Spleen (tissue), 11 donors: ENCODE measurements at regions not wholly inside any gene's neighbourhood (a gene's known extent, or its start where the extent isn't known, plus 50 kb on each side); places are given as distances from the start of the nearest gene placed in this dataset.

Experiments
- DNase-seq: peaks from one replicate; pipeline ENCODE4 v3.0.0-alpha.2; 2020
- H3K27ac ChIP-seq, 8 donors: fragments of 200-600 bp; sonication (generic) in 7 of 8; 1 replicate in 4 of 8; 2 replicates in 4 of 8; pipeline versions ENCODE4 v1.5.0 to v1.8.0; 2016 to 2021; ENCODE audit warnings: inconsistent platforms in 4 of 8, mild to moderate bottlenecking in 4 of 8, moderate library complexity in 1 of 8
- H3K27me3 ChIP-seq, 7 donors: fragments of 200-600 bp; sonication (generic) in 6 of 7; replicated peaks in 1 of 7; 1 replicate in 4 of 7; 2 replicates in 3 of 7; pipeline versions ENCODE4 v1.5.0 to v1.8.0; 2016 to 2021; ENCODE audit warnings: inconsistent platforms in 3 of 7, mild to moderate bottlenecking in 1 of 7
- H3K36me3 ChIP-seq, 6 donors: fragments of 200-600 bp; sonication (generic) in 5 of 6; 1 replicate in 4 of 6; 2 replicates in 2 of 6; pipeline versions ENCODE4 v1.5.0 to v1.8.0; 2016 to 2021; ENCODE audit warnings: inconsistent platforms in 2 of 6
- H3K4me1 ChIP-seq, 6 donors: fragments of 200-600 bp; sonication (generic) in 5 of 6; 1 replicate in 3 of 6; 2 replicates in 3 of 6; pipeline versions ENCODE4 v1.5.0 to v1.8.0; 2016 to 2021; ENCODE audit warnings: inconsistent platforms in 3 of 6
- H3K4me3 ChIP-seq, 8 donors: fragments of 200-600 bp; sonication (generic) in 7 of 8; 1 replicate in 4 of 8; 2 replicates in 4 of 8; pipeline versions ENCODE4 v1.5.0 to v1.8.0; 2016 to 2021; ENCODE audit warnings: inconsistent platforms in 4 of 8, mild to moderate bottlenecking in 4 of 8, moderate library complexity in 2 of 8
- H3K9me3 ChIP-seq, 8 donors: fragments of 200-600 bp; sonication (generic) in 7 of 8; 1 replicate in 4 of 8; 2 replicates in 4 of 8; pipeline versions ENCODE4 v1.5.0 to v1.8.0; 2016 to 2021; ENCODE audit warnings: inconsistent platforms in 4 of 8
- POLR2A ChIP-seq, 3 donors: fragments of 450-650 bp; IDR thresholded peaks; one replicate each; pipeline ENCODE4 v1.5.1; 2017; ENCODE audit warnings: antibody characterized with exemption in 3 of 3, mild to moderate bottlenecking in 1 of 3
- POLR2AphosphoS5 ChIP-seq, 3 donors: sonication (generic); formaldehyde crosslinking; IDR thresholded peaks; one replicate each; pipeline ENCODE4 v1.5.1; 2017; ENCODE audit warnings: antibody characterized with exemption in 3 of 3
- WGBS, 5 donors: extraction: QIAGEN DNeasy Blood & Tissue Kit in 3 of 5; methylation state at CpG; one replicate each; pipeline versions ENCODE4 v1.1.5 to v1.1.7; 2013 to 2018; 5-methylcytosine and 5-hydroxymethylcytosine counted together
- intact Hi-C: fragments of 100-400 bp; cut with DNase I; formaldehyde crosslinking; loops from one replicate; pipeline ENCODE4 v1.15.0; 2023; ENCODE audit warnings: low total_unique reads
- TF ChIP-seq, protein P1 (sequence below), 11 experiments: fragments of 200-600 bp in 7 of 11; fragments of 450-650 bp in 4 of 11; sonication (generic) in 4 of 11; IDR thresholded peaks in 8 of 11; conservative IDR thresholded peaks in 3 of 11; 1 replicate in 7 of 11; 2 replicates in 4 of 11; pipeline versions ENCODE4 v1.4.0 to v1.8.0; 2016 to 2021; ENCODE audit warnings: antibody characterized with exemption in 11 of 11, inconsistent platforms in 4 of 11, mild to moderate bottlenecking in 1 of 11
- donor health status: healthy with polysubstance abuse.
- donor health status: DM: no; HTN: no; CAD: no; lungs with moderate emphysema.
- donor health status: DM: no; HTN: no; CAD: no.
- donor health status: Bipolar disorder and iron deficiency.
- donor health status: healthy.
- donor health status: DM: no; HTN: no; CAD: no.
- donor health status: DM: yes; HTN: yes; CAD: no.

- DNase-seq, result no peak
- 84 to 91% (median 85%) methylated on average over 6 of the region's 6 CpGs for WGBS, 5 donors
- no peak for TF ChIP-seq POLR2A (IDR thresholded peaks at IDR 0.05)
- TF ChIP-seq, protein P1, sequence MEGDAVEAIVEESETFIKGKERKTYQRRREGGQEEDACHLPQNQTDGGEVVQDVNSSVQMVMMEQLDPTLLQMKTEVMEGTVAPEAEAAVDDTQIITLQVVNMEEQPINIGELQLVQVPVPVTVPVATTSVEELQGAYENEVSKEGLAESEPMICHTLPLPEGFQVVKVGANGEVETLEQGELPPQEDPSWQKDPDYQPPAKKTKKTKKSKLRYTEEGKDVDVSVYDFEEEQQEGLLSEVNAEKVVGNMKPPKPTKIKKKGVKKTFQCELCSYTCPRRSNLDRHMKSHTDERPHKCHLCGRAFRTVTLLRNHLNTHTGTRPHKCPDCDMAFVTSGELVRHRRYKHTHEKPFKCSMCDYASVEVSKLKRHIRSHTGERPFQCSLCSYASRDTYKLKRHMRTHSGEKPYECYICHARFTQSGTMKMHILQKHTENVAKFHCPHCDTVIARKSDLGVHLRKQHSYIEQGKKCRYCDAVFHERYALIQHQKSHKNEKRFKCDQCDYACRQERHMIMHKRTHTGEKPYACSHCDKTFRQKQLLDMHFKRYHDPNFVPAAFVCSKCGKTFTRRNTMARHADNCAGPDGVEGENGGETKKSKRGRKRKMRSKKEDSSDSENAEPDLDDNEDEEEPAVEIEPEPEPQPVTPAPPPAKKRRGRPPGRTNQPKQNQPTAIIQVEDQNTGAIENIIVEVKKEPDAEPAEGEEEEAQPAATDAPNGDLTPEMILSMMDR (IDR thresholded peaks at IDR 0.05 in 8 of 11, conservative IDR thresholded peaks at IDR 0.05 in 3 of 11), result no peak
- Histone ChIP-seq H3K27me3 (no peaks in the 10 kb centered on the region), H3K27ac (no peak overlapping the region), H3K36me3 (no peaks in the 10 kb centered on the region), H3K4me3 (no peak overlapping the region), H3K4me1 (no peaks in the 10 kb centered on the region), H3K9me3 (no peaks in the 10 kb centered on the region)
- intact Hi-C loops, result no loop called here
Measured at GRCh38 chr1:98028800-98029199, 108.0 kb upstream of the DPYD start.

GRCh38 chr1:98027103-98027705 is 106.4 kb upstream of the DPYD start:
- TF ChIP-seq POLR2AphosphoS5 (IDR thresholded peaks at IDR 0.05) (no peak), POLR2A (IDR thresholded peaks at IDR 0.05) (no peak)
- TF ChIP-seq, protein P1 (IDR thresholded peaks at IDR 0.05 in 8 of 11, conservative IDR thresholded peaks at IDR 0.05 in 3 of 11), result no peak
- WGBS, 5 donors, result 88 to 93% (median 90%) methylated on average over 2 of the region's 2 CpGs

DNA sequence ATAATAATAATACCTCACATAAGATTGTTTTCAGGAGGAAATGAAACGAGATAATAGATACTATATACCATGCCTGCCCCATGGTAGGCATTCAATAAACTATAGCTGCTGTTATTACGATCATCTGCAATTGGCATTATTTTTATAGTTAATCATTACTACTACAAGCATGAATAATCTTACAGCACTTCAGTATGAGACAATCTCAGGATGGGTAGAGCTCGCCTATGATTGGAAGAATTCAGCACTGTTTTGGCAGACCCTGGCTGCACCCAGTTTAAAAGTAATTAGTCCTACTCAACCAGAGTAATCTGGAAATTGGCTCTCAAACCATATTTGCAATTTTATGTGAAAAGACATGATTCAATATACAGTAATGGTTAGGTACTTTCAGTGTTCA is 105.0 kb upstream of the DPYD start:
- TF ChIP-seq, protein P1 (IDR thresholded peaks at IDR 0.05 in 8 of 11, conservative IDR thresholded peaks at IDR 0.05 in 3 of 11), result no peak
- TF ChIP-seq POLR2AphosphoS5 (IDR thresholded peaks at IDR 0.05) (no peak), POLR2A (IDR thresholded peaks at IDR 0.05) (no peak)
- no peak overlapping the region for H3K27ac ChIP-seq
- DNase-seq, result no peak
- H3K4me1 ChIP-seq, result no peaks in the 10 kb centered on the region
- H3K27me3 ChIP-seq, result no peaks in the 10 kb centered on the region
- intact Hi-C loops, result no loop called here
- 72 to 84% (median 79%) methylated on average over 3 of the region's 3 CpGs for WGBS, 5 donors
- H3K9me3 ChIP-seq, result no peaks in the 10 kb centered on the region
- H3K36me3 ChIP-seq, result no peaks in the 10 kb centered on the region
- no peak overlapping the region for H3K4me3 ChIP-seq

More at GRCh38 chr1:98027103-98027705, 106.4 kb upstream of the DPYD start:
- intact Hi-C loops, result no loop called here
- no peaks in the 10 kb centered on the region for H3K36me3 ChIP-seq
- DNase-seq, result no peak
- H3K9me3 ChIP-seq, result no peaks in the 10 kb centered on the region
- no peak overlapping the region for H3K27ac ChIP-seq
- no peak overlapping the region for H3K4me3 ChIP-seq
- H3K4me1 ChIP-seq, result no peaks in the 10 kb centered on the region
- no peaks in the 10 kb centered on the region for H3K27me3 ChIP-seq

DNA sequence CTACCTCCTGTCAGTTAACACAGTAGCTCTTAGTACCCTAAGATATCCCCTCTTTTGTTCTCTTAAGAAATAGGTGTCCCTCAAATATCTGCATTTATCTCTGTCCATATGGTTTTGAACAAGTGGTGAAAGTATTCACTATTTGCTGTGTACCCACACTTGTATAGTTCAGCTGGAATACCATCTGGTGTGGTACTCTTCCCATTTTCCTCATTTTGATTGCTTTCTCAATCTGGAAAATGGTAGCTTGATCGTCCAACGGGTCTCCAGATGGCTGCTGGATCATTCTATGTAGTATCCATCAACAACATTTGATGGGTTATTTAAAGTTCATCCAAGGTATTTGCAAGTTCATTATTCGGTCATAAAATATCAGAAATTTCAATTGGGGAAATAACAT is 100.3 kb upstream of the DPYD start:
- TF ChIP-seq POLR2A (IDR thresholded peaks at IDR 0.05), result no peak
- TF ChIP-seq, protein P1 (IDR thresholded peaks at IDR 0.05 in 8 of 11, conservative IDR thresholded peaks at IDR 0.05 in 3 of 11), result no peak
- TF ChIP-seq POLR2AphosphoS5 (IDR thresholded peaks at IDR 0.05), result no peak
- 81 to 94% (median 88%) methylated on average over 3 of the region's 3 CpGs for WGBS, 5 donors
- no peak for DNase-seq
- intact Hi-C loops, result no loop called here
- Histone ChIP-seq H3K27me3 (no peaks in the 10 kb centered on the region), H3K27ac (no peak overlapping the region), H3K4me3 (no peak overlapping the region), H3K9me3 (no peaks in the 10 kb centered on the region), H3K4me1 (no peaks in the 10 kb centered on the region), H3K36me3 (no peaks in the 10 kb centered on the region)
